Keratinocyte (primary cell): ENCODE measurements at regions not wholly inside any gene's neighbourhood (a gene's known extent, or its start where the extent isn't known, plus 50 kb on each side); places are given as distances from the start of the nearest gene placed in this dataset.
"Not testable (repeated sequence)": the region's sequence is repeated elsewhere in the genome, so short reads cannot be mapped to it uniquely, and the experiment has no call there.

ENCODE experiments used
- CTCF ChIP-seq, 3 experiments: IDR thresholded peaks in 1 of 3; conservative IDR thresholded peaks in 1 of 3; optimal IDR thresholded peaks in 1 of 3; 2 replicates in 2 of 3; 3 replicates in 1 of 3; pipeline versions ENCODE3 to v1.5.1; 2011; ENCODE audit warnings: low read length in 3 of 3, mild to moderate bottlenecking in 3 of 3, moderate library complexity in 2 of 3, control low read depth in 1 of 3, inconsistent platforms in 1 of 3; ENCODE audit not compliant: insufficient read depth in 2 of 3; ENCODE audit errors: extremely low read depth in 1 of 3
- EZH2 ChIP-seq: IDR thresholded peaks from one replicate; pipeline ENCODE4 v1.6.1; 2012; ENCODE audit warnings: inconsistent platforms, mild to moderate bottlenecking, low read length, moderate library complexity

- TF ChIP-seq CTCF (optimal IDR thresholded peaks at IDR 0.05 in 1 of 3, IDR thresholded peaks at IDR 0.05 in 1 of 3, conservative IDR thresholded peaks at IDR 0.05 in 1 of 3; ENCODE audit: extremely low read depth in 1 of 3, insufficient read depth in 2 of 3, low read length in 3 of 3); EZH2: not testable (repeated sequence)
Measured at GRCh38 chr6:75003984-75004383, 201.9 kb downstream of the COL12A1 start.
